Right atrium auricular region (tissue), 2 donors: ENCODE measurements at regions not wholly inside any gene's neighbourhood (a gene's known extent, or its start where the extent isn't known, plus 50 kb on each side); places are given as distances from the start of the nearest gene placed in this dataset.

Source experiments
- DNase-seq: peaks from one replicate; pipeline ENCODE4 v3.0.0-alpha.2; 2019; ENCODE audit warnings: low spot score
- H3K27ac ChIP-seq, 2 donors: fragments of 200-600 bp; sonication (generic); 1 replicate in 1 of 2; 2 replicates in 1 of 2; pipeline ENCODE4 v1.5.1; 2016 to 2019
- H3K27me3 ChIP-seq, 2 donors: fragments of 200-600 bp; sonication (generic); one replicate each; pipeline versions ENCODE4 v1.5.1 to v1.6.0; 2017 to 2019
- H3K36me3 ChIP-seq: fragments of 200-600 bp; sonication (generic); one replicate; pipeline ENCODE4 v1.5.1; 2016
- H3K4me1 ChIP-seq, 2 donors: fragments of 200-600 bp; sonication (generic); one replicate each; pipeline versions ENCODE4 v1.5.1 to v1.6.0; 2017 to 2019
- H3K4me3 ChIP-seq, 2 donors: fragments of 200-600 bp; sonication (generic); 1 replicate in 1 of 2; 2 replicates in 1 of 2; pipeline ENCODE4 v1.5.1; 2017 to 2019; ENCODE audit warnings: mild to moderate bottlenecking in 1 of 2, moderate library complexity in 1 of 2
- H3K9me3 ChIP-seq, 2 donors: fragments of 200-600 bp; sonication (generic); one replicate each; pipeline ENCODE4 v1.5.1; 2019
- TF ChIP-seq, protein P1 (sequence below), 2 donors: fragments of 200-600 bp; sonication (generic); IDR thresholded peaks; one replicate each; pipeline ENCODE4 v1.5.1; 2019; ENCODE audit warnings: antibody characterized with exemption in 2 of 2

DNA sequence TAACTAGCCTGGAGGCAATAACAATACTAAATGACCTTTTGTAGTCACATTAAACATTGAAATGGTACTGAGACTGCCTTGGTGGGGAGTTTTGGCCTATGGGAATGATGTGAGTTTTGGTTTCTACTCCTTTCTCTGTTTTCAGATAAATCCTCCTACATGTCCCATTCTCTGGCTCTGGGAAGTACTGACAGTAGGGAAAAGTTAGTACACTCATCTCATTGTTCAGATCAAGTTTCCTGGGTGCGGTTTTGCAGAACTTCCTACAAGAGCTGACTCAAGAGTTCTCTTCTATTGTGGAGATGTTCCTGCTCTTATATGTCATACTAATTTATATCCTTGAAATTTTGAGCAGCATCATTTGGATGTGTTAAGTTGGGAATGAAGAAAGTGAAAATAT is 74.2 kb upstream of the MACF1 start:
- Histone ChIP-seq H3K27me3 (no peaks in the 10 kb centered on the region), H3K36me3 (peaks cover 10% of the 10 kb centered on the region), H3K4me1 (peaks cover 0 to 68% of the 10 kb centered on the region in 2 donors), H3K27ac (peak overlapping the region in 1 of 2 donors; percentile 52), H3K4me3 (no peak overlapping the region), H3K9me3 (no peaks in the 10 kb centered on the region)
- no peak for DNase-seq
- TF ChIP-seq, protein P1, sequence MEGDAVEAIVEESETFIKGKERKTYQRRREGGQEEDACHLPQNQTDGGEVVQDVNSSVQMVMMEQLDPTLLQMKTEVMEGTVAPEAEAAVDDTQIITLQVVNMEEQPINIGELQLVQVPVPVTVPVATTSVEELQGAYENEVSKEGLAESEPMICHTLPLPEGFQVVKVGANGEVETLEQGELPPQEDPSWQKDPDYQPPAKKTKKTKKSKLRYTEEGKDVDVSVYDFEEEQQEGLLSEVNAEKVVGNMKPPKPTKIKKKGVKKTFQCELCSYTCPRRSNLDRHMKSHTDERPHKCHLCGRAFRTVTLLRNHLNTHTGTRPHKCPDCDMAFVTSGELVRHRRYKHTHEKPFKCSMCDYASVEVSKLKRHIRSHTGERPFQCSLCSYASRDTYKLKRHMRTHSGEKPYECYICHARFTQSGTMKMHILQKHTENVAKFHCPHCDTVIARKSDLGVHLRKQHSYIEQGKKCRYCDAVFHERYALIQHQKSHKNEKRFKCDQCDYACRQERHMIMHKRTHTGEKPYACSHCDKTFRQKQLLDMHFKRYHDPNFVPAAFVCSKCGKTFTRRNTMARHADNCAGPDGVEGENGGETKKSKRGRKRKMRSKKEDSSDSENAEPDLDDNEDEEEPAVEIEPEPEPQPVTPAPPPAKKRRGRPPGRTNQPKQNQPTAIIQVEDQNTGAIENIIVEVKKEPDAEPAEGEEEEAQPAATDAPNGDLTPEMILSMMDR (IDR thresholded peaks at IDR 0.05), result no peak

DNA sequence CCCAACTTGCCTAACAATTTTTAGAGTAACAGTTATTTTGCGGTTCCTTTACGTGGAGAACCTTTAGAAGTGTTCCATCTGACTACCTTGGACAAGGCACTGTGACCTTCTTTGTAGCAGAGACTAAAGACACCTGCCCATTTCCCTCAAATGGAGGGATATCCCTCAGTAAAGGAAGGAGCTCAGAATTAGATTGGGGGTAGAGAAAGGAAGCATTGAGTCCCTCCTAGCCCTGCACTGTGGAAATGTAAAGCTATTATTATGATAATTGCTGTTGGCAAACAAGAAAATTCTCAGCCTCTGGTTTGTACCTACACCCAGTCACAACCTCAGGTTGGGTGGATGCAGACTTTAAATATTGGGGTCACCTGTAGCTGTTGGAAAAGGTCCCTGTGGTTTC is 72.6 kb upstream of the MACF1 start:
- H3K27me3 ChIP-seq, result no peaks in the 10 kb centered on the region
- H3K36me3 ChIP-seq, result no peaks in the 10 kb centered on the region
- H3K9me3 ChIP-seq, result no peaks in the 10 kb centered on the region
- no peak overlapping the region for H3K4me3 ChIP-seq
- peak overlapping the region; percentile 52 to 73 for H3K27ac ChIP-seq
- no peak for DNase-seq
- TF ChIP-seq, protein P1 (IDR thresholded peaks at IDR 0.05), result no peak
- H3K4me1 ChIP-seq, result peaks cover 0 to 66% of the 10 kb centered on the region in 2 donors

DNA sequence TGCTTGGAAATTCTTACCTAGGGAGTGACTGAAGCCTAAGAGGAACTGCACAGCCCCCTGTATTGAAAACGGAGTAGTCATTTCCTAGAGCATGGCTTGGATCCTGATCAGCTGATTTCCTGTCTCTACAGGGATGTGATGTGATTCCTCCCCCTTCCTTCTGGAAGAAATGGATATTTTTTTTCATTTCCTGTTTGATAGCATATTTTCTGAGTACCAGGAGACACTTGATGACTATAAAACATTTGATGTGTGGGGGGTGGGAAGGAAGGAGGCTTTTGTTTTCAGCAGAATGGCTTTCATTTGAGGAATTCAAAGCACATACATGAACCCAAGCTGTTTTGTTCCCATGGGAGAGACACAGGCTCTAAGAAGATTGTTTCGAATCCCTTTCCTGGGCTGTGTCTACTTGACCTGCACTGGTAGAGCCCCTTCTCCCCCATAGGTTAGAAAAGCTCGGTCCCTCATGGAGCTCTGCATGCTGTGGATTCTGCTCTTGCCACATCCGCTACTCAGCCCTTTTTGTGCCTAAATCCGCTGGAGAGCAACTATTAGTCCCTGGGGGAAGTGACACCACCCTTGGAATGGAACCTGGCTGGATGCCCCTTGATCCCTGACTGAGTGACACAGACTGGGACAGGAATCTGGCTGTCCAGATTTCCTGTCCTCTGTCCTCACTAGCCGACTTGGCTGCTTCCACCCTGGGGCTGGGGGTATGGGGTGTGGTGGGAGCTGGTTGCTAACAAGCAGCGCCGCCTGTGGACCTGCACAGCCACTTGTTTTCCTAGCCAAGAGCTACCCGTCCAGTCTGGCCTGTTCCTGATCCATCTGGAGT is 71.8 kb upstream of the MACF1 start:
- DNase-seq, result peak; percentile 79
- H3K36me3 ChIP-seq, result no peaks in the 10 kb centered on the region
- no peaks in the 10 kb centered on the region for H3K9me3 ChIP-seq
- peak overlapping the region; percentile 52 to 73 for H3K27ac ChIP-seq
- no peak overlapping the region for H3K4me3 ChIP-seq
- no peaks in the 10 kb centered on the region for H3K27me3 ChIP-seq
- TF ChIP-seq, protein P1 (IDR thresholded peaks at IDR 0.05), result peak; percentile 15 to 56
- H3K4me1 ChIP-seq, result peaks cover 0 to 58% of the 10 kb centered on the region in 2 donors

DNA sequence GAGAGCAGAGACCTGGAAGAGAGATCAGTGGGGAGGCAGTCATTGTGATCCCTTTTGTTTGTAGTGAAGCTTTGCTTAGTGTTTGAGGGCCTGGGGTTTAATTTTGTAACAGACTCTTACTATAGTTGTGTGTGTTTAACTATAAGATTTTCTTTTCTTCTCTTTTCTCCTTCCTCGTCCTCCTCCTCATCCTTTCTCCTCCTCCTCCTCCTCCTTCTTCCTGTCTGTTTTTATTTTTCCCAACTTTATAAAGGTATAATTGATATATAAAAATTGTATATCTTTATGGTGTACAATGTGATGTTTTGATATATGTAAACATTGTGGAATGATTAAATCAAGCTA is 71.2 kb upstream of the MACF1 start:
- Histone ChIP-seq H3K27me3 (no peaks in the 10 kb centered on the region), H3K4me1 (peaks cover 0 to 52% of the 10 kb centered on the region in 2 donors), H3K36me3 (no peaks in the 10 kb centered on the region), H3K4me3 (no peak overlapping the region), H3K27ac (peak overlapping the region; percentile 52 to 73), H3K9me3 (no peaks in the 10 kb centered on the region)
- no peak for DNase-seq
- TF ChIP-seq, protein P1 (IDR thresholded peaks at IDR 0.05), result no peak

DNA sequence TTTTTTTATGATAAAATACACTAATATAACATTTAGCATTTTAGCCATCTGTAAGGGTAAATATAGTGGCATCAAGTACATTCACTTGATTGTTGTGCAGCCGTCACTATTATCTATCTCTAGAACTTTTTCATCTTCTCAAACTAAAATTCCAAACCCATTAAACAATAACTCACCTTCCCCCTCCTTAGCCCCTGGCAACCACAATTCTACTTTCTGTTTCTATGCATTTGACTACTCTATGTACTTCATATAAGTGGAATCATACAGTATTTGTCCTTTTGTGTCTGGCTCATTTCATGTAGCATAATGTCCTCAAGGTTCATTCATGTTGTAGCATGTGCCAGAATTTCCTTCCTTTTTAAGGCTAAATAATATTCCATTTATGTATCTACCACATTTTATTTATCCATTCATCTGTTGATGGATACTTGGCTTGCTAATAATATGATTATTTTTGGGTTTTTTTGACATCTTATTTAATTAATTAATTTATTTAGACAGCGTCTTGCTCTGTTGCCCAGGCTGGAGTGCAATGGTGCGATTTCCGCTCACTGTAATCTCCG is 69.6 kb upstream of the MACF1 start:
- Histone ChIP-seq H3K36me3 (no peaks in the 10 kb centered on the region), H3K4me1 (peaks cover 0 to 39% of the 10 kb centered on the region in 2 donors), H3K27ac (no peak overlapping the region), H3K9me3 (no peaks in the 10 kb centered on the region), H3K27me3 (no peaks in the 10 kb centered on the region), H3K4me3 (no peak overlapping the region)
- TF ChIP-seq, protein P1 (IDR thresholded peaks at IDR 0.05), result no peak
- no peak for DNase-seq
